HG03066 (cell line): ENCODE measurements at regions not wholly inside any gene's neighbourhood (a gene's known extent, or its start where the extent isn't known, plus 50 kb on each side); places are given as distances from the start of the nearest gene placed in this dataset.
"Not testable (repeated sequence)": the region's sequence is repeated elsewhere in the genome, so short reads cannot be mapped to it uniquely, and the experiment has no call there.

Experiments used
- ATAC-seq: cut with Tn5 transposase; IDR thresholded peaks from one replicate; pipeline ENCODE4 v1.9.1; 2021; ENCODE audit warnings: low read depth; ENCODE audit not compliant: unreplicated experiment

GRCh38 chr2:215722986-215723630, 287.2 kb upstream of the FN1 start:
- ATAC-seq, result no peak

- no peak for ATAC-seq
These were observed 286.3 kb upstream of the FN1 start for GRCh38 chr2:215722125-215722524.

- not testable (repeated sequence) for ATAC-seq
These were observed 285.6 kb upstream of the FN1 start for GRCh38 chr2:215721515-215721914.

GRCh38 chr2:215718890-215719289, 283.0 kb upstream of the FN1 start:
- no peak for ATAC-seq

- ATAC-seq, result no peak
These were observed 282.6 kb upstream of the FN1 start for GRCh38 chr2:215718436-215718835.

GRCh38 chr2:215717501-215718381, 281.9 kb upstream of the FN1 start:
- no peak for ATAC-seq

- no peak for ATAC-seq
These were observed 281.1 kb upstream of the FN1 start for GRCh38 chr2:215716956-215717355.

GRCh38 chr2:215712871-215713790, 277.3 kb upstream of the FN1 start:
- no peak for ATAC-seq

GRCh38 chr2:215712219-215712868, 276.5 kb upstream of the FN1 start:
- no peak for ATAC-seq

- no peak for ATAC-seq
These were observed 275.7 kb upstream of the FN1 start for GRCh38 chr2:215711471-215712034.

GRCh38 chr2:215707608-215708007, 271.7 kb upstream of the FN1 start:
- ATAC-seq, result no peak

GRCh38 chr2:215705771-215706361, 270.0 kb upstream of the FN1 start:
- no peak for ATAC-seq

GRCh38 chr2:215705281-215705680, 269.4 kb upstream of the FN1 start:
- ATAC-seq, result no peak

- ATAC-seq, result no peak
These were observed 266.4 kb upstream of the FN1 start for GRCh38 chr2:215702116-215702902.

GRCh38 chr2:215699700-215700538, 264.1 kb upstream of the FN1 start:
- no peak for ATAC-seq

GRCh38 chr2:215699018-215699417, 263.1 kb upstream of the FN1 start:
- no peak for ATAC-seq

GRCh38 chr2:215698566-215698965, 262.7 kb upstream of the FN1 start:
- ATAC-seq, result no peak

- ATAC-seq, result no peak
These were observed 261.6 kb upstream of the FN1 start for GRCh38 chr2:215697496-215697895.
